Prostate gland (tissue), 2 donors: ENCODE measurements at regions not wholly inside any gene's neighbourhood (a gene's known extent, or its start where the extent isn't known, plus 50 kb on each side); places are given as distances from the start of the nearest gene placed in this dataset.

Experiments used
- CTCF ChIP-seq, 4 experiments: fragments of 200-600 bp in 2 of 4; fragments of 450-650 bp in 2 of 4; sonication (generic) in 2 of 4; IDR thresholded peaks; 1 replicate in 3 of 4; 2 replicates in 1 of 4; pipeline ENCODE4 v1.5.1; 2016 to 2019; ENCODE audit warnings: antibody characterized with exemption in 4 of 4, mild to moderate bottlenecking in 2 of 4, moderate library complexity in 2 of 4
- POLR2A ChIP-seq: fragments of 450-650 bp; IDR thresholded peaks from one replicate; pipeline ENCODE4 v1.6.1; 2016; ENCODE audit warnings: antibody characterized with exemption, mild to moderate bottlenecking
- POLR2AphosphoS5 ChIP-seq: sonication (generic); formaldehyde crosslinking; IDR thresholded peaks from one replicate; pipeline ENCODE4 v1.6.1; 2017; ENCODE audit warnings: antibody characterized with exemption

GRCh38 chr14:76699939-76700590, 61.2 kb upstream of the VASH1 start:
- no peak for TF ChIP-seq POLR2A
- TF ChIP-seq CTCF (IDR thresholded peaks at IDR 0.05): no peak
- no peak for TF ChIP-seq POLR2AphosphoS5
